ENCODE measurements at regions not wholly inside any gene's neighbourhood (a gene's known extent, or its start where the extent isn't known, plus 50 kb on each side); places are given as distances from the start of the nearest gene placed in this dataset.
A peak's percentile ranks its signal among the peaks of the same experiment; 100 is the strongest.

DNA sequence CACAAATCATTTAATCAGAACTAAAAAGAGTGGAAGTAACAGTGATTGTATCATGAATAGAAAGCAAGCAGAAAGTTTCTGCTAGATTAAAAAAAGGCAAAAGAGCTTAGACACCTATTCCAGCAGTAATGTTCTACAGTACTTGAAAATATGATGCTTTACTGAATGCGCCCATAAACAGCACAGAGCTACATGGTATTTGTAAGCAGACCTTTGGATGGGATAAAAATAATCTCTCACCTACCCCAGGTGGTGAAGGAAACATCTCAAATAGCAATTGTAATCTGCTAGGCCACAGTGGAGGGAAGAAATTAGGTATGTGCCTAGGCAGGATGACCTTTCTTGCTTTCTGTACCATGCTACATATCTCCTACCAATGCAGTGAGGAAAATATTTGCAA is 280.9 kb upstream of the PRKX start (continued):
- TF ChIP-seq, protein P1, sequence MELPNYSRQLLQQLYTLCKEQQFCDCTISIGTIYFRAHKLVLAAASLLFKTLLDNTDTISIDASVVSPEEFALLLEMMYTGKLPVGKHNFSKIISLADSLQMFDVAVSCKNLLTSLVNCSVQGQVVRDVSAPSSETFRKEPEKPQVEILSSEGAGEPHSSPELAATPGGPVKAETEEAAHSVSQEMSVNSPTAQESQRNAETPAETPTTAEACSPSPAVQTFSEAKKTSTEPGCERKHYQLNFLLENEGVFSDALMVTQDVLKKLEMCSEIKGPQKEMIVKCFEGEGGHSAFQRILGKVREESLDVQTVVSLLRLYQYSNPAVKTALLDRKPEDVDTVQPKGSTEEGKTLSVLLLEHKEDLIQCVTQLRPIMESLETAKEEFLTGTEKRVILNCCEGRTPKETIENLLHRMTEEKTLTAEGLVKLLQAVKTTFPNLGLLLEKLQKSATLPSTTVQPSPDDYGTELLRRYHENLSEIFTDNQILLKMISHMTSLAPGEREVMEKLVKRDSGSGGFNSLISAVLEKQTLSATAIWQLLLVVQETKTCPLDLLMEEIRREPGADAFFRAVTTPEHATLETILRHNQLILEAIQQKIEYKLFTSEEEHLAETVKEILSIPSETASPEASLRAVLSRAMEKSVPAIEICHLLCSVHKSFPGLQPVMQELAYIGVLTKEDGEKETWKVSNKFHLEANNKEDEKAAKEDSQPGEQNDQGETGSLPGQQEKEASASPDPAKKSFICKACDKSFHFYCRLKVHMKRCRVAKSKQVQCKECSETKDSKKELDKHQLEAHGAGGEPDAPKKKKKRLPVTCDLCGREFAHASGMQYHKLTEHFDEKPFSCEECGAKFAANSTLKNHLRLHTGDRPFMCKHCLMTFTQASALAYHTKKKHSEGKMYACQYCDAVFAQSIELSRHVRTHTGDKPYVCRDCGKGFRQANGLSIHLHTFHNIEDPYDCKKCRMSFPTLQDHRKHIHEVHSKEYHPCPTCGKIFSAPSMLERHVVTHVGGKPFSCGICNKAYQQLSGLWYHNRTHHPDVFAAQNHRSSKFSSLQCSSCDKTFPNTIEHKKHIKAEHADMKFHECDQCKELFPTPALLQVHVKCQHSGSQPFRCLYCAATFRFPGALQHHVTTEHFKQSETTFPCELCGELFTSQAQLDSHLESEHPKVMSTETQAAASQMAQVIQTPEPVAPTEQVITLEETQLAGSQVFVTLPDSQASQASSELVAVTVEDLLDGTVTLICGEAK (IDR thresholded peaks at IDR 0.05; ENCODE audit: borderline replicate concordance): no peak
- TF ChIP-seq IKZF2 (IDR thresholded peaks at IDR 0.05) (no peak), NR2C1 (IDR thresholded peaks at IDR 0.05) (no peak)
- TF ChIP-seq, protein P2, sequence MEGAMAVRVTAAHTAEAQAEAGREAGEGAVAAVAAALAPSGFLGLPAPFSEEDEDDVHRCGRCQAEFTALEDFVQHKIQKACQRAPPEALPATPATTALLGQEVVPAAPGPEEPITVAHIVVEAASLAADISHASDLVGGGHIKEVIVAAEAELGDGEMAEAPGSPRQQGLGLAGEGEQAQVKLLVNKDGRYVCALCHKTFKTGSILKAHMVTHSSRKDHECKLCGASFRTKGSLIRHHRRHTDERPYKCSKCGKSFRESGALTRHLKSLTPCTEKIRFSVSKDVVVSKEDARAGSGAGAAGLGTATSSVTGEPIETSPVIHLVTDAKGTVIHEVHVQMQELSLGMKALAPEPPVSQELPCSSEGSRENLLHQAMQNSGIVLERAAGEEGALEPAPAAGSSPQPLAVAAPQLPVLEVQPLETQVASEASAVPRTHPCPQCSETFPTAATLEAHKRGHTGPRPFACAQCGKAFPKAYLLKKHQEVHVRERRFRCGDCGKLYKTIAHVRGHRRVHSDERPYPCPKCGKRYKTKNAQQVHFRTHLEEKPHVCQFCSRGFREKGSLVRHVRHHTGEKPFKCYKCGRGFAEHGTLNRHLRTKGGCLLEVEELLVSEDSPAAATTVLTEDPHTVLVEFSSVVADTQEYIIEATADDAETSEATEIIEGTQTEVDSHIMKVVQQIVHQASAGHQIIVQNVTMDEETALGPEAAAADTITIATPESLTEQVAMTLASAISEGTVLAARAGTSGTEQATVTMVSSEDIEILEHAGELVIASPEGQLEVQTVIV (IDR thresholded peaks at IDR 0.05; ENCODE audit: borderline replicate concordance, partially characterized antibody): no peak

DNA sequence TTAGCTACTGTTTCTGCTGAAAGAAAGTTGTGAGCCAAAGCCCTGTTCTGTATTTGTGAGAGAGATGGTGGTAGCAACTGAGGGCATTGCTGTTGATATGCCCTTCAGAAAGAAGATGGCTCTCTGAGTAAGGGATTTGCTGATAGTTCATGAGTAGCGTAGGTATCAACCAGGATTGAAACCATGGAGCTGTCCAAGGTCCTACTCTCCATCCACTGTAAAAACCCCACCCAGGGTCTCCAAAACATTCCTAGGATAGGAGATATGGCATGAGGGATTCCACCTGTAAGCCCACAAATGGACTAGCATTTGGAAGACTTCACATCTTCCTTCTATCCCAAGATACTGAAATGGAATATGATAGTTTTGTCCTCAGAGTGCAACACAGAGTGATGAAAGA is 277.1 kb upstream of the PRKX start:
- ChIA-PET POLR2A (no interaction called here), CTCF (no interaction called here), SMC1A (ENCODE audit: uncharacterized antibody, unreplicated experiment) (no interaction called here), RAD21 (ENCODE audit: unreplicated experiment) (no interaction called here)
- DNase-seq (ENCODE audit: low read depth, low spot score) (no peak), ATAC-seq (no peak), FAIRE-seq (no peak)
- H3K4me2 ChIP-seq (ENCODE audit: control insufficient read depth, insufficient read depth): no peak overlapping the region
- H3K27me3 ChIP-seq (replicated peaks in 1 of 2; ENCODE audit: control insufficient read depth in 2 of 2, insufficient read depth in 2 of 2, low read length in 1 of 2): no peaks in the 10 kb centered on the region
- no peak overlapping the region for H2AFZ ChIP-seq (ENCODE audit: control insufficient read depth, low read depth, low read length)
- intact Hi-C loops (cut with micrococcal nuclease; ENCODE audit: unreplicated experiment): no loop called here
- no peaks in the 10 kb centered on the region for H3K4me1 ChIP-seq (ENCODE audit: control insufficient read depth, insufficient read depth, low read length)
- H3K27ac ChIP-seq (ENCODE audit: control insufficient read depth, insufficient read depth): no peak overlapping the region
- no peaks in the 10 kb centered on the region for H3K36me3 ChIP-seq (ENCODE audit: control insufficient read depth in 2 of 2, insufficient read depth in 2 of 2, low read length in 1 of 2)
- no peaks in the 10 kb centered on the region for H3K79me2 ChIP-seq (ENCODE audit: control insufficient read depth, insufficient read depth, low read length)
- no peaks in the 10 kb centered on the region for H3K9me3 ChIP-seq (replicated peaks; ENCODE audit: control insufficient read depth, insufficient read depth, low read length)
- no peak overlapping the region for H3K4me3 ChIP-seq
- H3K9ac ChIP-seq (ENCODE audit: control insufficient read depth, insufficient read depth, low read length): no peak overlapping the region
- in situ Hi-C loops (cut with MboI): no loop called here
- 92% methylated on average over 1 of the region's 1 CpG for WGBS (ENCODE audit: insufficient coverage, insufficient replicate concordance, low lambda C conversion rate, missing lambda C conversion rate)
- no peaks in the 10 kb centered on the region for H4K20me1 ChIP-seq (ENCODE audit: control insufficient read depth, insufficient read depth)
- no TSS peak for BruUV-seq (replicated peaks)
- TF ChIP-seq STAT3 (IDR thresholded peaks at IDR 0.05; ENCODE audit: low read depth, low read length): no peak
- TF ChIP-seq CBFB (IDR thresholded peaks at IDR 0.05; ENCODE audit: low read depth): no peak
- TF ChIP-seq, protein P3, sequence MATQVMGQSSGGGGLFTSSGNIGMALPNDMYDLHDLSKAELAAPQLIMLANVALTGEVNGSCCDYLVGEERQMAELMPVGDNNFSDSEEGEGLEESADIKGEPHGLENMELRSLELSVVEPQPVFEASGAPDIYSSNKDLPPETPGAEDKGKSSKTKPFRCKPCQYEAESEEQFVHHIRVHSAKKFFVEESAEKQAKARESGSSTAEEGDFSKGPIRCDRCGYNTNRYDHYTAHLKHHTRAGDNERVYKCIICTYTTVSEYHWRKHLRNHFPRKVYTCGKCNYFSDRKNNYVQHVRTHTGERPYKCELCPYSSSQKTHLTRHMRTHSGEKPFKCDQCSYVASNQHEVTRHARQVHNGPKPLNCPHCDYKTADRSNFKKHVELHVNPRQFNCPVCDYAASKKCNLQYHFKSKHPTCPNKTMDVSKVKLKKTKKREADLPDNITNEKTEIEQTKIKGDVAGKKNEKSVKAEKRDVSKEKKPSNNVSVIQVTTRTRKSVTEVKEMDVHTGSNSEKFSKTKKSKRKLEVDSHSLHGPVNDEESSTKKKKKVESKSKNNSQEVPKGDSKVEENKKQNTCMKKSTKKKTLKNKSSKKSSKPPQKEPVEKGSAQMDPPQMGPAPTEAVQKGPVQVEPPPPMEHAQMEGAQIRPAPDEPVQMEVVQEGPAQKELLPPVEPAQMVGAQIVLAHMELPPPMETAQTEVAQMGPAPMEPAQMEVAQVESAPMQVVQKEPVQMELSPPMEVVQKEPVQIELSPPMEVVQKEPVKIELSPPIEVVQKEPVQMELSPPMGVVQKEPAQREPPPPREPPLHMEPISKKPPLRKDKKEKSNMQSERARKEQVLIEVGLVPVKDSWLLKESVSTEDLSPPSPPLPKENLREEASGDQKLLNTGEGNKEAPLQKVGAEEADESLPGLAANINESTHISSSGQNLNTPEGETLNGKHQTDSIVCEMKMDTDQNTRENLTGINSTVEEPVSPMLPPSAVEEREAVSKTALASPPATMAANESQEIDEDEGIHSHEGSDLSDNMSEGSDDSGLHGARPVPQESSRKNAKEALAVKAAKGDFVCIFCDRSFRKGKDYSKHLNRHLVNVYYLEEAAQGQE (IDR thresholded peaks at IDR 0.05; ENCODE audit: low read depth, low read length): peak; percentile 79
- TF ChIP-seq, protein P4, sequence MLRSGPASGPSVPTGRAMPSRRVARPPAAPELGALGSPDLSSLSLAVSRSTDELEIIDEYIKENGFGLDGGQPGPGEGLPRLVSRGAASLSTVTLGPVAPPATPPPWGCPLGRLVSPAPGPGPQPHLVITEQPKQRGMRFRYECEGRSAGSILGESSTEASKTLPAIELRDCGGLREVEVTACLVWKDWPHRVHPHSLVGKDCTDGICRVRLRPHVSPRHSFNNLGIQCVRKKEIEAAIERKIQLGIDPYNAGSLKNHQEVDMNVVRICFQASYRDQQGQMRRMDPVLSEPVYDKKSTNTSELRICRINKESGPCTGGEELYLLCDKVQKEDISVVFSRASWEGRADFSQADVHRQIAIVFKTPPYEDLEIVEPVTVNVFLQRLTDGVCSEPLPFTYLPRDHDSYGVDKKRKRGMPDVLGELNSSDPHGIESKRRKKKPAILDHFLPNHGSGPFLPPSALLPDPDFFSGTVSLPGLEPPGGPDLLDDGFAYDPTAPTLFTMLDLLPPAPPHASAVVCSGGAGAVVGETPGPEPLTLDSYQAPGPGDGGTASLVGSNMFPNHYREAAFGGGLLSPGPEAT (IDR thresholded peaks at IDR 0.05; ENCODE audit: low read depth): no peak
- no peak for TF ChIP-seq ASH2L (IDR thresholded peaks at IDR 0.05; ENCODE audit: borderline replicate concordance, low read depth)
- no peak for TF ChIP-seq HCFC1 (IDR thresholded peaks at IDR 0.05; ENCODE audit: low read length)

Measured in GM12878 (cell line).